NCI-H187 (cell line): ENCODE measurements at regions not wholly inside any gene's neighbourhood (a gene's known extent, or its start where the extent isn't known, plus 50 kb on each side); places are given as distances from the start of the nearest gene placed in this dataset.

Experiments
- DNase-seq, 2 experiments: peaks; one replicate each; lab custom pipeline; 2025; lab: John Stamatoyannopoulos, UW

DNA sequence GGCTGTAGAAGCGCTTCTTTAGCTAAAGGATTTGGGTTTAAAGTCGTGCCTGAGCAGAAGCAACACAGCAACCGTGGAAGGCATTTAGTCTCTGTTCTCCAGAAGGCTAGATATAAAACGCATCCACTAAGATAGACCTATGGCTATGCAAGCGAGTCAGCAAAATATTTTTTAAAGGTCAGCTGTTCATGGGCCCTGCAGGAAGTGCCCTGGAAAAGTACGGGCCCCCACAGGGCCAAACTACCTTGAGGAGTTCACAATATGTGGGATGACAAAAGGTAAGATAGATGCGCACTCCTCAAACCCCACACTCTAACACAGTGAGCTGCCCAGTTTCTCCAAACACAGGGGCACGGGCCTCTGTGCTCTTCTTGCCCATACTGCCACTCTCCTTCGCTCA is 261.6 kb downstream of the VPS13C start:
- DNase-seq, result no peak

DNA sequence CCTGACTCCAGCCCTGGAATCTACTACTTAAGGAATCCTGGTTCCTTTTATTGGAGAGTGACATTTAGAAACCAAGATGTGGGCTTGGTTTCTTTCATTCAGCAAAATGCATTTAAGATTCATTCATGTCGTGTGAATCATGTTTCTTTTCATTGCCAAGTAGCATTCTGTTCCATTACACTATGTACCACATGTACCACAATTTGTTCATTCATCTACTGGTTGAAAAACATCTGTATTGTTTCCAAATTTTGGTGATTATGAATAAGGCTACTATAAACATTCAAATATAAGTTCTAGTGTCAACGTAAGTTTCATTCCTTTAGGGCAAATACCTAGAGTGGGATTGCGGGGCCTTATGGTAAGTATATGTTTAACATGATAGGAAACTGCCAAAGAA is 264.2 kb downstream of the VPS13C start:
- DNase-seq, result no peak

DNA sequence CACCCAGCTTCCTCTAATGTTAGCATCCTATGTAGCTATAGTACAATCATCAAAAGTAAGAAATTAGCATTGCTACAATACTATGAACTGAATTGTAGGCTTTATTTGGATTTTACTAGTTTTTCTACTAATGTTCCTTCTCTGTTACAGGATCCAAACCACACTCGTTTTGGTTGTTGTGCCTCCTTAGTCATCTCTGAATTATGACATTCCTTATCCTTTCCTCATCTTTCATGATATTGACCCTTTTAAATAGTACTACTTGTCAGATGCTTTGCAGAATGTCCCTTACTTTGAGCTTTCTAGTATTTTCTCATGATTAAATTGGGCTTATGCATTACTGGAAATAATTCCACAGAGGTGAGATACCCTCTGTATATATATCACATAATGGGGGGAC is 265.4 kb downstream of the VPS13C start:
- no peak for DNase-seq

DNA sequence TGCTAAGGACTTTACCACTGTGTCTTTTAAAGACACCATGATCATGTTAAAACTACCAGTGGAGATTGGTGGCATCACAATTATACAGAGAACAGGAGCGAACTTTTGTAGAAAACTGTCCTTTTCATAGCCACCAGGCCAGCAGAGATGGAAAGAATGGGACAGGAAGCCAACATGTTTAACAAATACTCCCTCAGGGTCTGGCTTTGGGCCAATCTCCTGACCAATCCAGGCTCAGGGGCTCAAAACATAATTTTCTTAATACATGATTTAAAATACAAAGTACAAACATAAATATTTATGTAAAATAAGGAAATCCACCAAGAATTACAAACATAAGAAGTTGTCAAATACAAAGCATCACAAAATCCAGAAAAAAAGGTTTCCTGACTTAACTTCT is 266.0 kb downstream of the VPS13C start:
- no peak for DNase-seq

DNA sequence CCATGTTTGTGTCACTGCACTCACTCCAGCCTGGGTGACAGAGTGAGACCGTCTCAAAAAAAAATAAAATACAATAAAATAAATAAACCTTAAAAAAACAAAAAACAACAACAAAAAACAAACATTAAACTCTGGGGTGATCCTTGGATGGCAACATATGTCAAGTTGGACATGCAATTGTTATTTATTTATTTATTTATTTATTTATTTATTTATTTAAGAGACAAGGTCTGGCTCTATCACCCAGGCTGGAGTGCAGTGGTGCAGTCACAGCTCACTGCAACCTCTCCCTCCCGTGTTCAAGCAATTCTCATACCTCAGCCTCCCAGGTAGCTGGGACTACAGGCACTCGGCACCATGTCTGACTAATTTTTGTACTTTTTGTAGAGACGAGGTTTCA is 275.5 kb downstream of the VPS13C start:
- DNase-seq, result no peak

DNA sequence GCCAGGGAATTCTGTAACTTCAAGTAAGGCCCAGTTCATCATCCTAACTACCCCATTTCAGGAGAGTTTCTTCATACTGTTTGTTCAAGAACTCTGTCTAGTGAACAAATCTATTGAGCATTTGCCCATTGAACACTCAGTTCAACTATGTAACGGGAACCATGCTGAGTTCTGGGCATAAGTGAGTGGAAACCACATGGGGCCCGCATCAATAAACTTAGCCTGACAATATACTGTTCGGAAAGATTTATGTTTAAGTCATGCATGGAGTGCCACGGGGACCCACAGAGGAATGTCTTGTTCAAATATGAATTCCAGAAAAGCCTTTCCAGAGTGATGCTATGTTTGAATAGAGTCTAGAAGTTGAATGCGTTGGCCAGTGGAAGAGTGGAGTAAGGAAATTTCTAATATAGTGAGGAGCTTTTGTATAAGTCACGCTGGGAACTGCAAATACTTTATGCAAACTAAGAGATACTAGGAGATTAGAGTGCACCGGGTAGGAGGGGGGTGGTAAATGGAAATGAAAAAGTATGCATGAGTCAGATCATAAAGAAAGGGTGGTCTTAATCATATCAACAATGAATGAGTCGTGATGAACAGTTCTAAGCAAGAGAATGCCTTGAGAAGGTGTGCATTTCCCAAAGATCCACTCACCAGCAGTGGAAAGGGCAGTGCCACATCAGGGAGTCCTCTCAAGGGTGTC is 279.8 kb downstream of the VPS13C start:
- DNase-seq, result no peak

DNA sequence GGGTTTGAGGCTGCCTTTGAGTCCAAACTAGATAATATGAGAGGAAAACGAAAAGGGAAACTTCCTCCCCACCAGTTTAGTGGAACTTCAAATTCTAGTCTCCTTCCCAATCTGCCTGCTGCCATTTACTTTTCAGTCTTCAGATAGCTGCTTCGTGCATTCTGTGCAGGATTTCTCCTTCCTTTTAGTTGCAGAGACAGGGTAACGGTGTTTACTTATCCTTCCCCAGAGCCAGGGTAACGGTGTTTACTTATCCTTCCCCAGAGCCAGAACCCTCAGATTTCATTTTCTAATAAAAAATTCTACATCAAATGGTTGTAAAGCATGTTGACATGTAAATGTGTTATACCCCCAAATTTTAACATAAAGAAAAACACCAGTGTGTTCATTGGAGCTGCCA is 282.6 kb downstream of the VPS13C start:
- no peak for DNase-seq

DNA sequence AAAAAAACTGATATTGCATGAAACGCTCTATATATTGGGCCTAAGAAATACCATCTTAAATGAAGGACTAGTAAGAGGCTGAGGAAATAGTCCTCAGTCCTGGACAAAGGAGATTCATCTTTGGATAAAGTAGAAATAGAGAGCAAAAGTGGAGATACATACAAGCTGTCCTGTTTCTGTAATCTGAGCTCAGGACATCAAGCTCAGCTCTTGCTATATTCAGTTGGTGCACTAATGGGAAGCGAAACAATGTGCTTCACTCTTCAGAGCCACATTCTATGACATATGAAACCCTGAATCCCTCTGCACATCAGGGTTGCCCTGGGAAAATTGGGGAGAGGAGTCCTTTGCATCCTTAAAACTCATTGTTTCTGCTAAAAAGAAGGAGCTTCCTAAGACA is 290.7 kb downstream of the VPS13C start:
- no peak for DNase-seq

DNA sequence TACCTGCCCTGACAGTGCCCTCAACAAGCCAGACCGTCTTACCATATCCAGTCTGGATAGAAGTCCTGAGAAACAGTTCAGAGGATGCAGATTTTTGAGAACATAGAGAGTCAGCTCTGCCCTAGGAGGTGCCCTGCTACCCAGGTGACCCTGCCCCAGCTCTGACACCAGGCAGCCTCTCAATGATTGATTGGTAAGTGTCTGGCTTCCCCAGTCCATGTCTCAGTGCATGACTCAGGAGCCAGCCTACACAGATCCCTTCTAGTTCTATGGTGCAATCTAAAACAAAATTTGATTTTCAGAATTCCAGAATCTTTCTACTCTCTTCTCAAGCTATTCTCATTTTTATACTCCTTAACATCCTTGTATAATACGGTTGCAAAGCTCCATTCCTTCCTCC is 292.1 kb downstream of the VPS13C start:
- no peak for DNase-seq

DNA sequence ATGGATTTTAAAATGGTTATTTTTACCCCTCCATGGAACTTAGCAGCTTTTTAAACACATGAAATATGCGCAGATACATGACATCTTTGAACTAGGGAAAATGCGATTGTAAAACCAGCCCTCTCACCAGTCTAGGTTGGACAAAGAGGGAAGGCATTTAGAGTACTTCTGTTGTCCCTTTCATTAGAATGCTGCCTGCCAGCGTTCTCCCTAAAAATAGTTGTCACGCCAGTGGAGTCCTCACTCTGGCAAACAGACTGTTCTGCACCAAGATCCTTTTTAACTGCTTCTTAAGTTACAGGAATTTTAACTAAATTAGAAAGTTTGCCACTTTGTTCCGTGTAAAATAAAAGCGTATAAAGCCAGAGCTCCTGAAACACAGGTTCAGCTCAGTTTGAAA is 295.3 kb downstream of the VPS13C start:
- DNase-seq, result no peak

DNA sequence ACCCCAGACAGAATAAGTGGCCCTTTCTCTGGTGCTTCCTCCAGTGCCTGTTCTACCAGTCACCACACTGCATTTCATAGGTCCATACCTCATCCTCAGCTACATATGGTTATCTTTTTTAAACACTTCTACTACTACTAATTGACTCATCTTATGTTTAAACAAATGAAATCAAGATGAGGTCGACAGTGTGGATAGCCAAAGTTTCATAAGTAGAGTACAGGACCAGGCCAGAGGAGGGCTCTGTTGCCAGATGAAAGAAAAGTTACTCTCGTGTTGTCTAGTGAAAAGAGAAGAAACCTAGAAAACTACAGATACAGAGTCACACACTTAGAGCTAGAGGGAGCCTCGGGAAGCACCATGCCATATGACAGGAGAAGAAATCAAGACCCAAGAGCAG is 296.1 kb downstream of the VPS13C start:
- DNase-seq, result no peak

DNA sequence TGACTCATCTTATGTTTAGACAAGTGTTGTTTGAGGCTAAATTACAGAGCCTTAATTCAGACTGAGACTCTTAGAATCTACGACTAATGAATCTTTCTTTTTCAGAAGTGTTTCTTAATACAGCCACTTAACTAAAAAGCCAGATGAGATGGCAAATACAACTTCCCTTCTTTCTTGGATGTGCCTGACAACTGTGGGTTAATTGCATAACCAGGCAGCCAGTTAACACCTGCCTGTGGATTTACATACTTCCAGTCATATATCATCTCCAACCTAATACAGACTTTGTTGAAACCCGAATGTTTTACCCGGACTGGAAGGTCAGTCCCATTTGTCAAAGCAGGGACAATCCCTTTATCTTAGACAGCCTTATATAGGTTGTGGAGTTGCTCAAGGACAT is 297.6 kb downstream of the VPS13C start:
- no peak for DNase-seq

DNA sequence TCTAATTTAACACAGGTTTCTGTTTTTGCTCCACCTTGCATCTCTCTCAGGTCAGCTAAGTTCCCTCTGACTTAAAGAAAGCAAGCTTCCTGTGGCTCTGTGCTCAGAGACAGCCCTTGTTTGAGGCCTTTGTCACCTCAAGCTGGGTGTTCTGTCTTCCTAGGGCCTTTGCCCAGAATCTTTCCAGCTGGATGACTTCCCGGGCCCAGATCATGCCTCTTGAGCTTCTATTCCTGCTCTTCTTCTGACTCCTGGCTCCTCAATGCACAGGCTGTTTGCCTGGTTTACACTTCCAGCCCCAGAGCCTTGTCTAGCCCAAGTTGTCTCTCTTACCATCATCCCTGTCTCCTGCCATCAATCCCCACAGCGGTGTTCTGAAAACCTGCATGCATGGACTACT is 300.6 kb downstream of the VPS13C start:
- DNase-seq, result no peak

DNA sequence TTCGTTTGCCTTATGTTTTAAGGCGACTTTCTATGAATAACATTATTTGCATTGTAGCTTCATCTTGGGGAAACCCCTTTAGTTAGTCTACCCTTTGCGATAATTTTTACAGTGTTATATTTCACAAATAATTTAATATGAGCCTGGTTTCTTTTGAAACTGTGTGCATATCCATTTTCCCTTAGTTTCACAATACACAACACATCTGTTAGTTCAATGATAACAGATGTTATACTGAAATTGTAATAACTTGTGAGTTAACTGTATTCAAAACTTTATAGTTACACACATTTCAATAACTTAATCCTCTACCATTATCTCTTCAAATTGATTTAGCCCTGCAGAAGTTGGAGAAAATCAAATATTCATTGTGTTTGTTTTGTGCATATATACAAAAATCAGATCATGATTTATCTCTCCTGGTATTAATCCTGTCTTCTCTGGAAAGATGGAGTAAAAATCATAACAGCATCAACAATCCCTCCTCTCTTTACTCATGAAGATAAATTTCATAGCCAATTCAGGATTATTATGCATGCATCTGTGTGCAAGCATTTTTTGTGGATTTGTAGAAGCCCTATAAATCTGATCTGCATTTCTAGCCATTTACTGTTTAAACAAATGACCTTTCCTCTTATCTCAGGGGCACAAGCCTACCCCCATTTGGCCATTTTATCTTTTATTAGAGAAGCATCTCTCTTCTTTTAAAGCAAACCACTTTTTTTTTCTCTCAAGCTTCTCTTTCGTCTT is 304.0 kb downstream of the VPS13C start:
- DNase-seq, result no peak

DNA sequence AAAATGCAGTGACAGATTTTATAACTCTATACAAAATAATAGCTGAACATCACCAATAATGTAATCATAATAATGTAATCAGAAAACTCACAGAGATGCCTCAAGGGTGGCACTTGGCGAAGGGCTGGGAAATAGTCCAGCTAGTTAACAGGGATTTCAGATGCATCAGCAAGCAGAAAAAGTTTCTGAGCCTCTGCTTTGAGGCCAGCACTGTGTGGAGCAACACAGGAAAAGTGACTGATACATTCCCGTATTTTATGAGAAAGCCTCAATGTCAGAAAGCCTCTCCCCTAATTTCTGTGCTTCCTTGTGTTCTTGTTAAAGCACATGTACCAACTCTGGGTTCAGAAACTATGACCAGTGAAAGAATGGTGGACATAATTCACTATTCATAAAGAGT is 304.8 kb downstream of the VPS13C start:
- DNase-seq, result no peak

DNA sequence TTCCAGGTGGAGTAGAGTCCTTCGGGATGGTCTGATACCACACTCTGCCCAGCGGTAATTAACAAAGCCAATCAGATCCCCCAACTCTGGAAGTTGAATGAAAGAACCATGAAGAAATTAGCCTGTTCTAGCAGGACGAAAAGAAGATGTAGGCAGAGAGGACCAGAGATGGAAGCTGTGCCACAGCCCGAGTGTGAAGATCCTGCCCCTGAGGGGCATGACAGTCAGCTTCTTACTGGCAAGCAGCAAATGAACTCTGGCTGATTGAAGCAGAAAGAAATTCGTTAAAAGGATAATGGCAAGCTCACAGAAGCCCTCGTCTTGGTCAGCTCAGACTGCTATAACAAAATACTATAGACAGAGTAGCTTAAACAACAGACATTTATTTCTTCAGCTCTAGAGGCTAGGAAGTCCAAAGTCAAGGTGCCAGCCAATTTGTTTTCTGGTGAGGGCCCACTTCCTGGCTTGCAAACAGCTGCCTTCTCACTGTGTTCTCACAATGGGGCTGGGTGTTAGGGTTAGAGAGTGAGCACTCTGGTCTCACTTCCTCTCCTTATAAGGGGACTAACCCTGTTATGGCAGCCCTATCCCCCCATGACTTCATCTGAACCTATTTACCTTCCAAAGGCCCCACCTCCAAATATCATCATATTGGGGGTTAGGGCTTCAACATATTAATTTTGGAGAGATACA is 307.1 kb downstream of the VPS13C start:
- no peak for DNase-seq

DNA sequence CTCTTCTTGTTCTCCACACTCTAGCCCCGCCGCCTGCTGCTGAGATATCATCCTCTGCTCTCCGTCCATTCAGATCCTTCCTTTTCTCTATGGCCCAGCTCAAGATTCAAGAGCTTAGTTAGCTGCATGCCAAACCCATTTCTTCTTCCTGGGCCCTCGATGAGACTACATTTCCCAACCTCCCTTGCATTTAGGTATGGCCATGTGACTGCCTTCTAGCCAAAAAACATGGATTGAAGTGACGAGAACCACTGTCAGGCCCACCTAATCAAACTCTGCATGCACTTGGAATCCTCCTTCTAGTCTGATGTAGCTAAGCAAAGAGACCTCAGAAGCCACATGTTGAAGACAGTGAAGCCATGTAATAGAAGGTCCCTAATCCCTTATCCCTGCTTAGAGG is 308.2 kb downstream of the VPS13C start:
- DNase-seq, result no peak

DNA sequence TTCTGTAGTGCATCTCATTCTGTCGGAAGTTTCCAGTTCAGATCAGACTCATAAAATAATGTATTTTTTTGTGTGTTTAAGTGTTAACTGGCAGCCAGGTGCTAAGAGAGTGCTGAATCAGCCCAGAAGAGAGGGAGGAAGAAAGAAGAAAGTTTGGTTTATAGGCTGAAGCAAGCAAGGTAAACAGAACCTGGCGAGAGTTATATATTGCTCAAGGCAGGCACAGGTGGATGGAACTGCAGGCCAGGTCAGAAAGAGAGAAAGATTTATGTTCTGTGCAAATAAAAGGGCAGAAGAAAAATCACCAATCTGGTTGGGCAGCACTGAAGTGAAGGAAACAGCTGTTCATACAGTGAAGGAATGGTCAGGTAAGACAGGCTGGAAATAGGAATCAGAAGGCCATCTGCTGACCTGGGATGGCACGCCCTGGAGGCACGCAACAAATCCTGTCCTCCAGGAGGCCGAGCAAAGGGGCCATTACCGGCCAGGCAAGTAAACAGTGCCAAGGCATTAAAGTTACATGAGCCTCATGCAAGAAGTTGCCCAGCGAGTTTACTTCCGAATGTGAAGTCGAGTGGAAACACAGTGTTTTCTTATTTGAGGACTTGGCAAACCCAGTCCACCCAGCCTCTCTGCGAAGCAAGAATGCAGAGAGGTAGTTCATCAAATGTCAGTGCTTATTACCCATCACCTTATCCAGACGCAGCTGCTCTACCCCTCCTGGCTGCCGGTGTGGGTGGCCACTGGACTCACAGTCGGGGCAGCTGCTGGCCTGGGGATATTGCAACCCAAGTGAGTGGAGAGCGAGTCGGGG is 309.8 kb downstream of the VPS13C start:
- DNase-seq, result no peak

DNA sequence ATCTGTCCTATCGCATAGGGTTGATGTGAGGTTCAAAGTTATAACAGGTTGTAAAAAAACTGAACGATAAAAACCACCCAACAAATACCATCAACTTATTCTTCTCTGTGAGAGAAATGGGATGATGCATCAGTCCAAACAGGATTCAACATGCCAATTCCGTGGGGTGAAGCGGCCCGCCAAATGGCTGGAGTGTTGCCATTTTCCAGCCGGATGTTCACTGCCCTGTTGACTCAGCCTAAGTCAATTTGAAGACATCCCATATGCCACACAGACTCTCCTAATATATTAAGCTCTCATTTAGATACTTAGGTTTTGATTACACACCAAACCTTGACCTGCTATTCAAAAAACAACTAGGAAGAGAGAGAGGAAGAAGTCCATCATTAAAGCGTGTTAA is 311.1 kb downstream of the VPS13C start:
- DNase-seq, result no peak

DNA sequence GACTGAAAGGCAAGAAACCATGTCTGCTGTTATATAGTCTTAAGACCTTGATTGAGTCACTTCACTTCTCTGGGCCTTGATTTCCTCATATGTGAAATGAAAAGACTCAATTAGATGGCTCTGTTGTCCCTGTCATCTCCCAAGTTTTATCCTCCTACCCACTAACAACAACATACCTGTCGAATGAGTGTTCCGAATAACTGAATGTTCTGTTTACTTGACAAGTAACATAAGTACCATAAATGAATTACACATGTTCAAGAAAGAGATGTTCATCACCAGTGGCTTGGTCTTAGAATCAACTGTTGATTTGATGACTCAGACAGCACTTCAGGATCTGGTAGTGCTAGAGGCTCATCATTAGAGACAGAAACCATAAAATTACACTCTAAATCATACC is 311.7 kb downstream of the VPS13C start:
- no peak for DNase-seq

DNA sequence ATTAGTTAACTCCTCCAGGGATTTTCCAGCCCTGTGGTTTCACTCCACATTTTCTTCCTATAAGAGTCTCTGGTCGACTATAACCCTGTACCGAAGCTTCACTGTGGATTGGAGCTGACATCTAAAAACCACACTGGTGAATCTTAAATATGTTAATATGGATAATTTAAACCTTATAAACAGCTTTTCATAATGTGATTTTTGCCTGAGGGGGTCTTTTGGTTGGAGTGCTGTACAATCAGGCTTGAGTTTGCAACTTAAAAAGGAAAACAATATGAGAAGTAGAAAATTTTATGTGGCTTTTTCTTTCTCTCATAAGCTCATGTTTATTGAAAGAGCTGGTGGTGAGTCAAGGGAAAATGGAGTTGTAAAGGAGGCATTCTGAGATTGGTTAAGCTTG is 313.7 kb downstream of the VPS13C start:
- no peak for DNase-seq

DNA sequence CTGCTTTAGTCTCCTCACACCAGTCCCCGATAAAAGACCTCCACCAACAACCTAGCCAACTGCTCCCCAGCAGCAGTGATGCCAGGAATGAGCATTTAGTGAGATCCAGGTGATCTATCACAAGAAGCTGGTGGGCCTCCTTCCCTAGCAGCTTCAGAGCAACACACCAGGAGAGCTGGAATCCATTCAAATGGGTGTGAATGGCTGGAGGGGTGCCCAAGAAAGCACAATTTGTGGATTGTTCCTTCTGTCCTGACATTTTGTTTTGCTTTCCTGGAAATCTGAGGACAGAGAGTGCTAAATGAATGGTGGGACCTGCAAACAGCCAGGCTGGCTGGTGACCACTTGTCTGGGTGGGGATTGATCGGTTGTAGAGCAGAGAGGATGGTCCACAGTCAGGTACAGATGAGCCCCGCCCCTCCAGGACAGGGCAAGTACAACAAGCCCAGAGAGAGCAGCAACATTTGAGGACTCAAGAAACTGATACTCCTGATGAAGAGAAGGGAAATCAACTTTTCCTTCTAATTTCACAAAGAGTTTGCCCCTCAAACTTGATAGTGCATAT is 316.8 kb downstream of the VPS13C start:
- DNase-seq, result no peak
